Loucy (cell line): ENCODE measurements at regions not wholly inside any gene's neighbourhood (a gene's known extent, or its start where the extent isn't known, plus 50 kb on each side); places are given as distances from the start of the nearest gene placed in this dataset.

Source experiments
- H2AFZ ChIP-seq: fragments of 200-600 bp; sonication (generic); 2 replicates; pipeline ENCODE4 v1.6.0; 2016; ENCODE audit warnings: antibody characterized with exemption, mild to moderate bottlenecking, low read length, moderate library complexity
- H3F3A ChIP-seq: fragments of 200-600 bp; 2 replicates; pipeline ENCODE4 v1.6.0; 2016; ENCODE audit warnings: antibody characterized with exemption, low read depth, mild to moderate bottlenecking
- H3K27me3 ChIP-seq: fragments of 200-600 bp; sonication (generic); 2 replicates; pipeline ENCODE4 v1.6.1; 2014; ENCODE audit warnings: low read length, mild to moderate bottlenecking; ENCODE audit not compliant: insufficient read depth, poor library complexity, severe bottlenecking
- H3K36me3 ChIP-seq: fragments of 200-600 bp; sonication (generic); 2 replicates; pipeline ENCODE4 v1.6.1; 2016; ENCODE audit warnings: low read length; ENCODE audit not compliant: insufficient read depth
- H3K4me1 ChIP-seq: fragments of 200-600 bp; sonication (generic); 2 replicates; pipeline ENCODE4 v1.5.1; 2014; ENCODE audit warnings: low read length, mild to moderate bottlenecking; ENCODE audit not compliant: insufficient read depth, poor library complexity, severe bottlenecking
- H3K4me2 ChIP-seq: fragments of 200-600 bp; sonication (generic); 2 replicates; pipeline ENCODE4 v1.6.0; 2014; ENCODE audit warnings: antibody characterized with exemption, low read length, low read depth, mild to moderate bottlenecking; ENCODE audit not compliant: poor library complexity, severe bottlenecking
- H3K4me3 ChIP-seq: fragments of 200-600 bp; sonication (generic); 2 replicates; pipeline ENCODE4 v1.5.1; 2014; ENCODE audit warnings: low read length, mild to moderate bottlenecking, mixed read lengths; ENCODE audit not compliant: poor library complexity, severe bottlenecking
- H3K79me2 ChIP-seq: fragments of 200-600 bp; sonication (generic); 2 replicates; pipeline ENCODE4 v1.6.1; 2014; ENCODE audit warnings: low read length; ENCODE audit not compliant: insufficient read depth
- H3K9ac ChIP-seq: fragments of 200-600 bp; sonication (generic); 2 replicates; pipeline ENCODE4 v1.6.0; 2014; ENCODE audit warnings: mild to moderate bottlenecking, low read depth, low read length, moderate library complexity; ENCODE audit not compliant: poor library complexity, severe bottlenecking
- H3K9me2 ChIP-seq: fragments of 200-600 bp; sonication (generic); replicated peaks from 2 replicates; pipeline ENCODE4 v1.6.1; 2016; ENCODE audit warnings: low read depth, low read length, mixed read lengths
- H3K9me3 ChIP-seq: fragments of 200-600 bp; sonication (generic); 2 replicates; pipeline ENCODE4 v1.6.1; 2014; ENCODE audit warnings: mild to moderate bottlenecking, antibody characterized with exemption, low read length, low read depth; ENCODE audit not compliant: insufficient read depth
- H4K20me1 ChIP-seq: fragments of 200-600 bp; sonication (generic); 2 replicates; pipeline ENCODE4 v1.6.0; 2014; ENCODE audit warnings: antibody characterized with exemption, low read length, mild to moderate bottlenecking; ENCODE audit not compliant: insufficient read depth, poor library complexity, severe bottlenecking
- CTCF ChIP-seq: fragments of 200-600 bp; sonication (generic); conservative IDR thresholded peaks from 2 replicates; pipeline ENCODE4 v1.5.1; 2014; ENCODE audit warnings: mild to moderate bottlenecking, antibody characterized with exemption, low read length
- EZH2phosphoT487 ChIP-seq: fragments of 200-600 bp; IDR thresholded peaks from 2 replicates; pipeline ENCODE4 v1.6.1; 2018; ENCODE audit warnings: antibody characterized with exemption, mild to moderate bottlenecking, moderate library complexity, borderline replicate concordance

GRCh38 chr3:117726776-117727175 is 1017.2 kb downstream of the TUSC7 start:
- H3K27me3 ChIP-seq = no peaks in the 10 kb centered on the region
- no peaks in the 10 kb centered on the region for H3K4me1 ChIP-seq

GRCh38 chr3:117728226-117728625 is 1018.6 kb downstream of the TUSC7 start:
- TF ChIP-seq EZH2phosphoT487 = no peak
- TF ChIP-seq CTCF = no peak
- H3K4me3 ChIP-seq = no peak overlapping the region
- no peaks in the 10 kb centered on the region for H3K4me1 ChIP-seq
- no peaks in the 10 kb centered on the region for H3F3A ChIP-seq
- no peak overlapping the region for H3K9ac ChIP-seq
- no peak overlapping the region for H3K4me2 ChIP-seq
- no peaks in the 10 kb centered on the region for H3K9me3 ChIP-seq
- no peaks in the 10 kb centered on the region for H3K36me3 ChIP-seq
- H3K9me2 ChIP-seq = no peaks in the 10 kb centered on the region
- H3K79me2 ChIP-seq = no peaks in the 10 kb centered on the region
- H3K27me3 ChIP-seq = no peaks in the 10 kb centered on the region
- H4K20me1 ChIP-seq = no peaks in the 10 kb centered on the region
- no peak overlapping the region for H2AFZ ChIP-seq

More at GRCh38 chr3:117726776-117727175, 1017.2 kb downstream of the TUSC7 start:
- Histone ChIP-seq H2AFZ (no peak overlapping the region), H3K36me3 (no peaks in the 10 kb centered on the region), H3K9me2 (no peaks in the 10 kb centered on the region), H4K20me1 (no peaks in the 10 kb centered on the region), H3K9ac (no peak overlapping the region), H3K4me2 (no peak overlapping the region), H3F3A (no peaks in the 10 kb centered on the region), H3K9me3 (no peaks in the 10 kb centered on the region), H3K4me3 (no peak overlapping the region), H3K79me2 (no peaks in the 10 kb centered on the region)
- TF ChIP-seq CTCF (no peak), EZH2phosphoT487 (no peak)

- Histone ChIP-seq H3K4me2 (no peak overlapping the region), H3K9ac (no peak overlapping the region), H3K79me2 (no peaks in the 10 kb centered on the region), H4K20me1 (no peaks in the 10 kb centered on the region), H3K27me3 (no peaks in the 10 kb centered on the region), H3F3A (no peaks in the 10 kb centered on the region), H3K9me2 (no peaks in the 10 kb centered on the region), H3K9me3 (no peaks in the 10 kb centered on the region), H3K4me1 (no peaks in the 10 kb centered on the region), H3K4me3 (no peak overlapping the region), H3K36me3 (no peaks in the 10 kb centered on the region), H2AFZ (no peak overlapping the region)
- no peak for TF ChIP-seq CTCF
- TF ChIP-seq EZH2phosphoT487 = no peak
These were observed 1024.9 kb downstream of the TUSC7 start for GRCh38 chr3:117734496-117734895.
